Esophagus squamous epithelium (tissue), 4 donors: ENCODE measurements at regions not wholly inside any gene's neighbourhood (a gene's known extent, or its start where the extent isn't known, plus 50 kb on each side); places are given as distances from the start of the nearest gene placed in this dataset.

ENCODE experiments used
- POLR2A ChIP-seq, 4 donors: fragments of 450-650 bp; IDR thresholded peaks; one replicate each; pipeline ENCODE4 v1.6.1; 2017; ENCODE audit warnings: antibody characterized with exemption in 4 of 4, mild to moderate bottlenecking in 4 of 4, moderate library complexity in 3 of 4
- TF ChIP-seq, protein P1 (sequence below), 6 experiments: fragments of 450-650 bp in 4 of 6; fragments of 200-600 bp in 2 of 6; sonication (generic) in 2 of 6; IDR thresholded peaks; one replicate each; pipeline ENCODE4 v1.5.1; 2016 to 2019; ENCODE audit warnings: antibody characterized with exemption in 6 of 6, mild to moderate bottlenecking in 4 of 6, moderate library complexity in 4 of 6

DNA sequence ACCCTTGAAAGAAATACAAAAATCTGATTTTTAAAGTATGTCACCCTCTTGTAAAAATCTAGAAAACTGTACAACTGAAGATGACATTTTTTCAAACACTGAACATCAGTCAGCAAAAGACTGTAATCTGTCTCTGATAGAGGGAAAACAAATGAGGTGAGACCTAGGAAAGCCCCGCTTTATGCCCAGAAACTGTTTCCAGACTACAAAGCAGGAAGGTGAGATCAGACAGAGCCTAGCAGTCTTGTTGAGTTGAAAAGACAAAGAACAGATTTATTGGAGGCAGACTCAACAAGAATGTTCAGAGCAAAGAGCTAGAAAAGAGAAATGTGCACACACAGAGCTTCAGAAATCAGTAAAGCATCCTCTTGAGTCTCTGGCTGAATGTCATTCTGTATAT, 873.6 kb downstream of the LRFN5 start:
- TF ChIP-seq, protein P1, sequence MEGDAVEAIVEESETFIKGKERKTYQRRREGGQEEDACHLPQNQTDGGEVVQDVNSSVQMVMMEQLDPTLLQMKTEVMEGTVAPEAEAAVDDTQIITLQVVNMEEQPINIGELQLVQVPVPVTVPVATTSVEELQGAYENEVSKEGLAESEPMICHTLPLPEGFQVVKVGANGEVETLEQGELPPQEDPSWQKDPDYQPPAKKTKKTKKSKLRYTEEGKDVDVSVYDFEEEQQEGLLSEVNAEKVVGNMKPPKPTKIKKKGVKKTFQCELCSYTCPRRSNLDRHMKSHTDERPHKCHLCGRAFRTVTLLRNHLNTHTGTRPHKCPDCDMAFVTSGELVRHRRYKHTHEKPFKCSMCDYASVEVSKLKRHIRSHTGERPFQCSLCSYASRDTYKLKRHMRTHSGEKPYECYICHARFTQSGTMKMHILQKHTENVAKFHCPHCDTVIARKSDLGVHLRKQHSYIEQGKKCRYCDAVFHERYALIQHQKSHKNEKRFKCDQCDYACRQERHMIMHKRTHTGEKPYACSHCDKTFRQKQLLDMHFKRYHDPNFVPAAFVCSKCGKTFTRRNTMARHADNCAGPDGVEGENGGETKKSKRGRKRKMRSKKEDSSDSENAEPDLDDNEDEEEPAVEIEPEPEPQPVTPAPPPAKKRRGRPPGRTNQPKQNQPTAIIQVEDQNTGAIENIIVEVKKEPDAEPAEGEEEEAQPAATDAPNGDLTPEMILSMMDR (IDR thresholded peaks at IDR 0.05): no peak
- TF ChIP-seq POLR2A (IDR thresholded peaks at IDR 0.05): no peak
